ENCODE measurements at regions not wholly inside any gene's neighbourhood (a gene's known extent, or its start where the extent isn't known, plus 50 kb on each side); places are given as distances from the start of the nearest gene placed in this dataset.

- TF ChIP-seq FOXM1 (IDR thresholded peaks at IDR 0.05; ENCODE audit: low read depth) = no peak
- no peak for TF ChIP-seq CTCF (IDR thresholded peaks at IDR 0.05)
- TF ChIP-seq FOSL2 (IDR thresholded peaks at IDR 0.05; ENCODE audit: borderline replicate concordance, low read depth) = no peak
- no peak for TF ChIP-seq JUND (IDR thresholded peaks at IDR 0.05)
- no peak for TF ChIP-seq GABPA (IDR thresholded peaks at IDR 0.05; ENCODE audit: low read depth)
- TF ChIP-seq MXI1 (IDR thresholded peaks at IDR 0.05; ENCODE audit: low read depth, low read length) = no peak
These were observed 196.7 kb downstream of the RMST start for GRCh38 chr12:97659117-97659880.

All from SK-N-SH (cell line).